IMR-90 (cell line): ENCODE measurements at regions not wholly inside any gene's neighbourhood (a gene's known extent, or its start where the extent isn't known, plus 50 kb on each side); places are given as distances from the start of the nearest gene placed in this dataset.
"Not testable (repeated sequence)": the region's sequence is repeated elsewhere in the genome, so short reads cannot be mapped to it uniquely, and the experiment has no call there.

Experiments
- ATAC-seq: fragments of 200-7000 bp; cut with Tn5 transposase; 2 replicates; pipeline ENCODE4 v1.9.1; 2020; ENCODE audit warnings: low read depth, mild to moderate bottlenecking, moderate library complexity
- BruUV-seq: library from RNA; stranded (reverse); fragments of 400-500 nt; replicated peaks from 2 replicates; lab custom pipeline; 2021; lab: Mats Ljungman, UMichigan
- CTCF ChIA-PET: fragments of 300-600 bp; formaldehyde crosslinking; extraction: SDS; loops from one replicate; lab custom pipeline; 2021; ENCODE audit warnings: antibody characterized with exemption; lab: Yijun Ruan, JAX
- POLR2A ChIA-PET: fragments of 300-600 bp; sonication (Branson Sonifier 250); formaldehyde crosslinking; loops from one replicate; lab custom pipeline; 2022; ENCODE audit warnings: antibody characterized with exemption; ENCODE audit not compliant: unreplicated experiment; lab: Charles Lee
- DNase-seq: peaks from one replicate; pipeline ENCODE4 v3.0.0; 2013
- H2AFZ ChIP-seq: replicated peaks from 2 replicates; pipeline ENCODE3; 2013; ENCODE audit warnings: low read length, mild to moderate bottlenecking; ENCODE audit not compliant: poor library complexity
- H2AK5ac ChIP-seq: 2 replicates; pipeline ENCODE4 v1.6.1; 2013; ENCODE audit warnings: low read depth, low read length, inconsistent platforms
- H2AK9ac ChIP-seq: replicated peaks from 2 replicates; pipeline ENCODE3; 2013; ENCODE audit warnings: mild to moderate bottlenecking, low read depth, low read length, moderate library complexity; ENCODE audit not compliant: poor library complexity
- H2BK120ac ChIP-seq: 2 replicates; pipeline ENCODE4 v1.6.1; 2013; ENCODE audit warnings: low read depth, low read length, inconsistent platforms
- H2BK15ac ChIP-seq: 3 replicates; pipeline ENCODE4 v1.6.1; 2013; ENCODE audit warnings: low read depth, low read length, inconsistent platforms
- H2BK20ac ChIP-seq: 2 replicates; pipeline ENCODE4 v1.6.1; 2013; ENCODE audit warnings: low read depth, mild to moderate bottlenecking, inconsistent platforms, low read length, moderate library complexity
- H2BK5ac ChIP-seq: 2 replicates; pipeline ENCODE4 v1.6.1; 2013; ENCODE audit warnings: mild to moderate bottlenecking, low read depth, low read length, inconsistent platforms; ENCODE audit not compliant: poor library complexity, severe bottlenecking
- H3K14ac ChIP-seq: replicated peaks from 2 replicates; pipeline ENCODE4 v1.6.1; 2013; ENCODE audit warnings: low read depth, low read length, inconsistent platforms
- H3K18ac ChIP-seq: 2 replicates; pipeline ENCODE4 v1.6.1; 2013; ENCODE audit warnings: low read depth, low read length, control low read depth
- H3K23ac ChIP-seq: 2 replicates; pipeline ENCODE4 v1.6.1; 2013; ENCODE audit warnings: low read depth, low read length, inconsistent platforms
- H3K27ac ChIP-seq: 2 replicates; pipeline ENCODE4 v1.5.1; 2013; ENCODE audit warnings: mild to moderate bottlenecking, control low read depth, low read length; ENCODE audit not compliant: insufficient read depth
- H3K27me3 ChIP-seq: 2 replicates; pipeline ENCODE4 v1.6.1; 2013; ENCODE audit warnings: low read length; ENCODE audit not compliant: control insufficient read depth, insufficient read depth
- H3K36me3 ChIP-seq: 2 replicates; pipeline ENCODE4 v1.6.1; 2013; ENCODE audit warnings: low read length, mixed read lengths; ENCODE audit not compliant: control insufficient read depth, insufficient read depth
- H3K4ac ChIP-seq: 2 replicates; pipeline ENCODE4 v1.6.1; 2013; ENCODE audit warnings: low read depth, low read length, inconsistent platforms
- H3K4me1 ChIP-seq: 2 replicates; pipeline ENCODE4 v1.6.1; 2013; ENCODE audit warnings: low read length, mixed read lengths; ENCODE audit not compliant: control insufficient read depth, insufficient read depth
- H3K4me2 ChIP-seq: 2 replicates; pipeline ENCODE4 v1.6.1; 2013; ENCODE audit warnings: low read depth, mild to moderate bottlenecking, control low read depth, low read length, moderate library complexity
- H3K4me3 ChIP-seq: 2 replicates; pipeline ENCODE4 v1.5.1; 2013; ENCODE audit warnings: low read depth, mild to moderate bottlenecking, control low read depth, low read length, moderate library complexity; ENCODE audit not compliant: insufficient read depth
- H3K56ac ChIP-seq: 2 replicates; pipeline ENCODE4 v1.6.1; 2013; ENCODE audit warnings: low read length, inconsistent platforms; ENCODE audit not compliant: insufficient read depth; ENCODE audit errors: extremely low read depth
- H3K79me1 ChIP-seq, 2 experiments: 2 replicates each; pipeline ENCODE4 v1.6.1; 2013; ENCODE audit warnings: low read length in 2 of 2, inconsistent platforms in 1 of 2, low read depth in 1 of 2
- H3K9ac ChIP-seq: 2 replicates; pipeline ENCODE4 v1.6.1; 2013; ENCODE audit warnings: low read depth, low read length, control low read depth
- H3K9me1 ChIP-seq: 2 replicates; pipeline ENCODE4 v1.6.1; 2013; ENCODE audit warnings: low read length, inconsistent platforms; ENCODE audit not compliant: insufficient read depth
- H3K9me3 ChIP-seq: 2 replicates; pipeline ENCODE4 v1.6.1; 2013; ENCODE audit warnings: low read length; ENCODE audit not compliant: control insufficient read depth, insufficient read depth
- H4K20me1 ChIP-seq: 2 replicates; pipeline ENCODE4 v1.6.1; 2013; ENCODE audit warnings: low read length, inconsistent platforms; ENCODE audit not compliant: insufficient read depth
- H4K5ac ChIP-seq: 2 replicates; pipeline ENCODE4 v1.6.1; 2013; ENCODE audit warnings: mild to moderate bottlenecking, low read depth, low read length, control low read depth
- H4K8ac ChIP-seq, 2 experiments: 2 replicates each; pipeline ENCODE4 v1.6.1; 2013; ENCODE audit warnings: low read depth in 2 of 2, low read length in 2 of 2, control low read depth in 1 of 2, inconsistent platforms in 1 of 2
- H4K91ac ChIP-seq: 2 replicates; pipeline ENCODE4 v1.6.1; 2013; ENCODE audit warnings: low read depth, low read length, inconsistent platforms; ENCODE audit not compliant: insufficient read depth
- WGBS, 2 experiments: methylation state at CpG; one replicate each; pipeline versions ENCODE4 v1.1.5 to v1.1.7; 2013; ENCODE audit warnings: missing lambda C conversion rate in 2 of 2; ENCODE audit not compliant: insufficient read length in 1 of 2; ENCODE audit errors: extremely low coverage in 2 of 2; 5-methylcytosine and 5-hydroxymethylcytosine counted together
- dilution Hi-C: fragments of 300-500 bp; cut with HindIII; formaldehyde crosslinking; loops from one replicate; pipeline ENCODE4 v1.14.3; 2018; ENCODE audit warnings: low sequenced_read_pairs; ENCODE audit not compliant: unreplicated experiment
- in situ Hi-C: fragments of 300-500 bp; cut with MboI; formaldehyde crosslinking; loops from 3 replicates; pipeline ENCODE4 v1.14.3; 2019; ENCODE audit warnings: low sequenced_read_pairs, inconsistent platforms, mixed read lengths
- intact Hi-C: fragments of 100-400 bp; cut with micrococcal nuclease; formaldehyde crosslinking; loops from 2 replicates; pipeline ENCODE4 v1.10.0; 2022

DNA sequence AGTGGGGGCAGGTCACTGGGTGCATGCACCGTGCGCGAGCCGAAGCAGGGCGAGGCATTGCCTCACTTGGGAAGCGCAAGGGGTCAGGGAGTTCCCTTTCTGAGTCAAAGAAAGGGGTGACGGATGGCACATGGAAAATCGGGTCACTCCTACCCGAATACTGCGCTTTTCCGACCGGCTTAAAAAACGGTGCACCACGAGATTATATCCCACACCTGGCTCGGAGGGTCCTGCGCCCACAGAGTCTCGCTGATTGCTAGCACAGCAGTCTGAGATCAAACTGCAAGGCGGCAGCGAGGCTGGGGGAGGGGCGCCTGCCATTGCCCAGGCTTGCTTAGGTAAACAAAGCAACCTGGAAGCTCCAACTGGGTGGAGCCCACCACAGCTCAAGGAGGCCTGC lies 194.9 kb downstream of the TPBG start:
- intact Hi-C loops, H3K18ac ChIP-seq, CTCF ChIA-PET, H4K91ac ChIP-seq, H2BK5ac ChIP-seq, H2AK9ac ChIP-seq, H3K9me3 ChIP-seq, DNase-seq, H2BK120ac ChIP-seq, H3K23ac ChIP-seq, H3K4me2 ChIP-seq, H3K56ac ChIP-seq, dilution Hi-C loops, H4K20me1 ChIP-seq, H3K9ac ChIP-seq, H3K36me3 ChIP-seq, POLR2A ChIA-PET, H4K8ac ChIP-seq, H3K9me1 ChIP-seq, H2AK5ac ChIP-seq, H3K4me3 ChIP-seq, H2BK20ac ChIP-seq, H3K27ac ChIP-seq, H3K27me3 ChIP-seq, H4K5ac ChIP-seq, H3K14ac ChIP-seq, in situ Hi-C loops, H3K79me1 ChIP-seq, H3K4me1 ChIP-seq, ATAC-seq, H3K4ac ChIP-seq, H2BK15ac ChIP-seq, H2AFZ ChIP-seq, BruUV-seq: not testable (repeated sequence)
- no CpG with 5 or more reads among the region's 20 CpGs for WGBS, 2 experiments
